Lung (tissue), 11 donors: ENCODE measurements at regions not wholly inside any gene's neighbourhood (a gene's known extent, or its start where the extent isn't known, plus 50 kb on each side); places are given as distances from the start of the nearest gene placed in this dataset.

Source experiments
- ATAC-seq: fragments of 200-7000 bp; cut with Tn5 transposase; one replicate; pipeline ENCODE4 v1.9.1; 2020; ENCODE audit warnings: moderate number of reproducible peaks; ENCODE audit not compliant: insufficient read depth, low FRiP score
- DNase-seq, 3 donors: peaks; one replicate each; pipeline ENCODE4 v3.0.0-alpha.2; 2013 to 2017
- H3K27ac ChIP-seq, 2 donors: one replicate each; pipeline ENCODE4 v1.5.1; 2013; ENCODE audit warnings: mild to moderate bottlenecking in 2 of 2, moderate library complexity in 2 of 2, control low read depth in 1 of 2, inconsistent platforms in 1 of 2, low read depth in 1 of 2, low read length in 1 of 2
- H3K27me3 ChIP-seq, 3 donors: one replicate each; pipeline ENCODE4 v1.5.1; 2013; ENCODE audit warnings: low read length in 2 of 3; ENCODE audit not compliant: control insufficient read depth in 3 of 3, insufficient read depth in 3 of 3
- H3K36me3 ChIP-seq, 4 donors: one replicate each; pipeline ENCODE4 v1.5.1; 2013; ENCODE audit warnings: low read length in 4 of 4, mild to moderate bottlenecking in 1 of 4, moderate library complexity in 1 of 4; ENCODE audit not compliant: control insufficient read depth in 4 of 4, insufficient read depth in 4 of 4
- H3K4me1 ChIP-seq, 5 donors: one replicate each; pipeline ENCODE4 v1.5.1; 2013; ENCODE audit warnings: low read length in 5 of 5, mild to moderate bottlenecking in 2 of 5, moderate library complexity in 1 of 5; ENCODE audit not compliant: control insufficient read depth in 5 of 5, insufficient read depth in 5 of 5
- H3K4me3 ChIP-seq: one replicate; pipeline ENCODE4 v1.5.1; 2013; ENCODE audit warnings: mild to moderate bottlenecking, control low read depth, moderate library complexity
- H3K9ac ChIP-seq, 2 donors: one replicate each; pipeline ENCODE4 v1.5.1; 2013; ENCODE audit warnings: low read length in 2 of 2, control low read depth in 1 of 2; ENCODE audit not compliant: insufficient read depth in 1 of 2
- H3K9me3 ChIP-seq, 4 donors: one replicate each; pipeline ENCODE4 v1.5.1; 2013; ENCODE audit warnings: low read length in 3 of 4, mild to moderate bottlenecking in 1 of 4, moderate library complexity in 1 of 4; ENCODE audit not compliant: control insufficient read depth in 4 of 4, insufficient read depth in 3 of 4
- CTCF ChIP-seq: IDR thresholded peaks from 2 replicates; pipeline ENCODE4 v1.5.1; 2012; ENCODE audit warnings: mild to moderate bottlenecking; ENCODE audit errors: control extremely low read depth, extremely low read depth
- WGBS, 2 donors: extraction: QIAGEN DNeasy Blood & Tissue Kit; methylation state at CpG; one replicate each; pipeline ENCODE4 v1.1.7; 2013; 5-methylcytosine and 5-hydroxymethylcytosine counted together
- donor health status: control.
- donor health status: control.
- donor health status: Bipolar disorder and iron deficiency.
- donor health status: healthy.
- donor health status: DM: yes; HTN: yes; CAD: no.

- no peaks in the 10 kb centered on the region for H3K36me3 ChIP-seq
- no peaks in the 10 kb centered on the region for H3K9me3 ChIP-seq
- TF ChIP-seq CTCF = no peak
- no peak overlapping the region for H3K27ac ChIP-seq
- 73 to 77% methylated on average over 8 of the region's 8 CpGs for WGBS, 2 donors
- ATAC-seq = no peak
- H3K27me3 ChIP-seq = no peaks in the 10 kb centered on the region
- H3K4me1 ChIP-seq = no peaks in the 10 kb centered on the region
- H3K4me3 ChIP-seq = no peak overlapping the region
- DNase-seq = no peak
- no peak overlapping the region for H3K9ac ChIP-seq
Measured at GRCh38 chr12:80040075-80040738, 59.1 kb upstream of the OTOGL start.

- ATAC-seq (no peak), DNase-seq (no peak)
- Histone ChIP-seq H3K27ac (no peak overlapping the region), H3K27me3 (no peaks in the 10 kb centered on the region), H3K9ac (no peak overlapping the region), H3K9me3 (no peaks in the 10 kb centered on the region), H3K4me1 (no peaks in the 10 kb centered on the region), H3K36me3 (no peaks in the 10 kb centered on the region), H3K4me3 (no peak overlapping the region)
- TF ChIP-seq CTCF = no peak
- 78 to 83% methylated on average over 4 of the region's 4 CpGs for WGBS, 2 donors
Measured at GRCh38 chr12:80038062-80038560, 61.2 kb upstream of the OTOGL start.

- no peaks in the 10 kb centered on the region for H3K36me3 ChIP-seq
- no peak for TF ChIP-seq CTCF
- 66 to 77% methylated on average over 2 of the region's 2 CpGs for WGBS, 2 donors
- no peak overlapping the region for H3K9ac ChIP-seq
- H3K4me3 ChIP-seq = no peak overlapping the region
- ATAC-seq (no peak), DNase-seq (no peak)
- H3K9me3 ChIP-seq = no peaks in the 10 kb centered on the region
- H3K4me1 ChIP-seq = no peaks in the 10 kb centered on the region
- no peak overlapping the region for H3K27ac ChIP-seq
- H3K27me3 ChIP-seq = no peaks in the 10 kb centered on the region
Measured at GRCh38 chr12:80033448-80033847, 65.9 kb upstream of the OTOGL start.

GRCh38 chr12:80032946-80033345, 66.4 kb upstream of the OTOGL start:
- Histone ChIP-seq H3K4me1 (no peaks in the 10 kb centered on the region), H3K4me3 (no peak overlapping the region), H3K9me3 (no peaks in the 10 kb centered on the region), H3K27me3 (no peaks in the 10 kb centered on the region), H3K27ac (no peak overlapping the region), H3K36me3 (no peaks in the 10 kb centered on the region), H3K9ac (no peak overlapping the region)
- ATAC-seq (no peak), DNase-seq (peak in 1 of 3 donors; percentile 9)
- no peak for TF ChIP-seq CTCF
- 73 to 82% methylated on average over 1 of the region's 1 CpG for WGBS, 2 donors
